ENCODE measurements at regions not wholly inside any gene's neighbourhood (a gene's known extent, or its start where the extent isn't known, plus 50 kb on each side); places are given as distances from the start of the nearest gene placed in this dataset.

- no peaks in the 10 kb centered on the region for H3K36me3 ChIP-seq (replicated peaks; ENCODE audit: insufficient read depth, low read length)
- no peaks in the 10 kb centered on the region for H3K79me2 ChIP-seq (ENCODE audit: low read length)
- H3K27ac ChIP-seq (ENCODE audit: low read length): no peak overlapping the region
- no peak overlapping the region for H3K4me2 ChIP-seq (ENCODE audit: low read depth, low read length)
- H3K9me3 ChIP-seq (replicated peaks; ENCODE audit: insufficient read depth, low read length): no peaks in the 10 kb centered on the region
- H3K4me3 ChIP-seq (ENCODE audit: low read length): no peak overlapping the region
- no peak overlapping the region for H2AFZ ChIP-seq (ENCODE audit: low read length)
- no peak for DNase-seq
- TF ChIP-seq CTCF (IDR thresholded peaks at IDR 0.05; ENCODE audit: low read length): no peak
- TF ChIP-seq EZH2phosphoT487 (IDR thresholded peaks at IDR 0.05; ENCODE audit: low read length): no peak
- TF ChIP-seq EZH2 (optimal IDR thresholded peaks at IDR 0.05; ENCODE audit: low read depth, low read length): no peak
- H3K27me3 ChIP-seq (replicated peaks; ENCODE audit: insufficient read depth, low read length): no peaks in the 10 kb centered on the region
- no peak overlapping the region for H3K9ac ChIP-seq (ENCODE audit: low read length)
- H3F3A ChIP-seq (ENCODE audit: insufficient read depth, low read length): no peaks in the 10 kb centered on the region
- no peaks in the 10 kb centered on the region for H3K4me1 ChIP-seq (ENCODE audit: low read length)
- H3K9me2 ChIP-seq (replicated peaks; ENCODE audit: insufficient read depth, low read length): no peaks in the 10 kb centered on the region
- H4K20me1 ChIP-seq (ENCODE audit: insufficient read depth, low read length): no peaks in the 10 kb centered on the region
These were observed 272.3 kb upstream of the PKDCC start for GRCh38 chr2:41775366-41776025.

- Histone ChIP-seq H3K4me2 (ENCODE audit: low read depth, low read length) (no peak overlapping the region), H3K4me3 (ENCODE audit: low read length) (no peak overlapping the region), H4K20me1 (ENCODE audit: insufficient read depth, low read length) (no peaks in the 10 kb centered on the region), H3K27ac (ENCODE audit: low read length) (no peak overlapping the region), H3K27me3 (replicated peaks; ENCODE audit: insufficient read depth, low read length) (no peaks in the 10 kb centered on the region), H3K9ac (ENCODE audit: low read length) (no peak overlapping the region), H3K9me3 (replicated peaks; ENCODE audit: insufficient read depth, low read length) (no peaks in the 10 kb centered on the region), H3K4me1 (ENCODE audit: low read length) (no peaks in the 10 kb centered on the region), H3K36me3 (replicated peaks; ENCODE audit: insufficient read depth, low read length) (no peaks in the 10 kb centered on the region), H2AFZ (ENCODE audit: low read length) (no peak overlapping the region), H3F3A (ENCODE audit: insufficient read depth, low read length) (no peaks in the 10 kb centered on the region), H3K9me2 (replicated peaks; ENCODE audit: insufficient read depth, low read length) (no peaks in the 10 kb centered on the region), H3K79me2 (ENCODE audit: low read length) (no peaks in the 10 kb centered on the region)
- peak; percentile 50 for DNase-seq
- TF ChIP-seq EZH2phosphoT487 (IDR thresholded peaks at IDR 0.05; ENCODE audit: low read length) (no peak), EZH2 (optimal IDR thresholded peaks at IDR 0.05; ENCODE audit: low read depth, low read length) (no peak), CTCF (IDR thresholded peaks at IDR 0.05; ENCODE audit: low read length) (no peak)
These were observed 267.9 kb upstream of the PKDCC start for GRCh38 chr2:41779888-41780287.

GRCh38 chr2:41782306-41783158, 265.3 kb upstream of the PKDCC start:
- Histone ChIP-seq H3K36me3 (replicated peaks; ENCODE audit: insufficient read depth, low read length) (no peaks in the 10 kb centered on the region), H3K9me2 (replicated peaks; ENCODE audit: insufficient read depth, low read length) (no peaks in the 10 kb centered on the region), H3K9ac (ENCODE audit: low read length) (no peak overlapping the region), H4K20me1 (ENCODE audit: insufficient read depth, low read length) (no peaks in the 10 kb centered on the region), H3K79me2 (ENCODE audit: low read length) (no peaks in the 10 kb centered on the region), H3K4me1 (ENCODE audit: low read length) (no peaks in the 10 kb centered on the region), H2AFZ (ENCODE audit: low read length) (no peak overlapping the region), H3F3A (ENCODE audit: insufficient read depth, low read length) (no peaks in the 10 kb centered on the region), H3K4me3 (ENCODE audit: low read length) (no peak overlapping the region), H3K27me3 (replicated peaks; ENCODE audit: insufficient read depth, low read length) (no peaks in the 10 kb centered on the region), H3K9me3 (replicated peaks; ENCODE audit: insufficient read depth, low read length) (no peaks in the 10 kb centered on the region), H3K4me2 (ENCODE audit: low read depth, low read length) (no peak overlapping the region), H3K27ac (ENCODE audit: low read length) (no peak overlapping the region)
- DNase-seq: peak; percentile 30
- TF ChIP-seq CTCF (IDR thresholded peaks at IDR 0.05; ENCODE audit: low read length): peak; percentile 86
- no peak for TF ChIP-seq EZH2 (optimal IDR thresholded peaks at IDR 0.05; ENCODE audit: low read depth, low read length)

Measured in MM.1S (cell line).